ENCODE measurements at regions not wholly inside any gene's neighbourhood (a gene's known extent, or its start where the extent isn't known, plus 50 kb on each side); places are given as distances from the start of the nearest gene placed in this dataset.

- ChIA-PET POLR2A (ENCODE audit: partially characterized antibody) (no interaction called here), CTCF (ENCODE audit: partially characterized antibody) (interaction anchor here (1.3 kb wide), 1 partner anchor 124 kb away, joined by 3 read pairs; no protein-coding TSS in a partner anchor)
- H3K9me3 ChIP-seq (ENCODE audit: insufficient read depth in 2 of 2, low read depth in 1 of 2, low read length in 1 of 2), result no peaks in the 10 kb centered on the region
- WGBS, 2 experiments (ENCODE audit: extremely low coverage in 1 of 2, insufficient coverage in 1 of 2, insufficient read length in 1 of 2, insufficient replicate concordance in 2 of 2, low coverage in 1 of 2, low lambda C conversion rate in 2 of 2, missing lambda C conversion rate in 1 of 2), result 96% methylated on average over 3 of the region's 3 CpGs; no CpG with 5 or more reads in 1 of the 2 experiments
- H2BK120ac ChIP-seq (replicated peaks; ENCODE audit: low read depth, low read length), result no peak overlapping the region
- no peak overlapping the region for H3K9ac ChIP-seq (replicated peaks in 1 of 4; ENCODE audit: extremely low read depth in 1 of 4, low read depth in 3 of 4, low read length in 3 of 4)
- no peak overlapping the region for H2AK5ac ChIP-seq (ENCODE audit: low read depth, low read length)
- no peak overlapping the region for H4K5ac ChIP-seq (ENCODE audit: insufficient read length, low read depth, low read length)
- H3K14ac ChIP-seq (ENCODE audit: insufficient read length), result no peak overlapping the region
- H2BK5ac ChIP-seq (ENCODE audit: low read depth, low read length), result no peak overlapping the region
- H3K79me1 ChIP-seq (ENCODE audit: low read depth, low read length), result no peaks in the 10 kb centered on the region
- no peak overlapping the region for H4K8ac ChIP-seq (ENCODE audit: extremely low read depth, insufficient read depth, low read length)
- no peak overlapping the region for H3K27ac ChIP-seq (ENCODE audit: low read depth, low read length)
- no peak overlapping the region for H2BK12ac ChIP-seq (ENCODE audit: low read depth, low read length)
- no peak overlapping the region for H3K4me2 ChIP-seq (ENCODE audit: insufficient read depth in 1 of 2, low read depth in 2 of 2, low read length in 2 of 2)
- H3K18ac ChIP-seq (ENCODE audit: extremely low read depth, low read length), result no peak overlapping the region
- H3K27me3 ChIP-seq (replicated peaks in 1 of 4; ENCODE audit: control insufficient read depth in 3 of 4, extremely low read depth in 1 of 4, insufficient read depth in 3 of 4, low read length in 3 of 4), result no peaks in the 10 kb centered on the region
- no peak overlapping the region for H2BK15ac ChIP-seq (ENCODE audit: low read length)
- no peak overlapping the region for H3K4ac ChIP-seq (replicated peaks; ENCODE audit: insufficient read length, low read depth, low read length)
- DNase-seq (ENCODE audit: low read depth in 1 of 2, low spot score in 2 of 2) (no peak), FAIRE-seq (no peak)
- H4K20me1 ChIP-seq (replicated peaks in 1 of 2; ENCODE audit: control insufficient read depth in 1 of 2, insufficient read depth in 2 of 2, low read length in 2 of 2), result no peaks in the 10 kb centered on the region
- H3K79me2 ChIP-seq (ENCODE audit: control insufficient read depth in 1 of 2, insufficient read depth in 2 of 2, low read length in 2 of 2), result no peaks in the 10 kb centered on the region
- H2BK20ac ChIP-seq (ENCODE audit: low read length), result no peak overlapping the region
- H3K4me3 ChIP-seq (ENCODE audit: extremely low read depth in 1 of 4, insufficient read depth in 2 of 4, low read depth in 3 of 4, low read length in 4 of 4), result no peak overlapping the region
- H3K36me3 ChIP-seq (ENCODE audit: control insufficient read depth in 2 of 4, insufficient read depth in 4 of 4, low read length in 3 of 4), result no peaks in the 10 kb centered on the region
- no peaks in the 10 kb centered on the region for H3K23me2 ChIP-seq (ENCODE audit: low read depth, low read length)
- H3K56ac ChIP-seq (replicated peaks; ENCODE audit: insufficient read length, low read depth, low read length), result no peak overlapping the region
- no peak overlapping the region for H4K91ac ChIP-seq (replicated peaks; ENCODE audit: insufficient read length, low read length)
- no peak overlapping the region for H3K23ac ChIP-seq (ENCODE audit: insufficient read length)
- H3K4me1 ChIP-seq (replicated peaks in 1 of 4; ENCODE audit: control insufficient read depth in 3 of 4, insufficient read depth in 4 of 4, low read length in 3 of 4), result no peaks in the 10 kb centered on the region
- no peak overlapping the region for H2AFZ ChIP-seq (ENCODE audit: low read length)
- TF ChIP-seq JUND (IDR thresholded peaks at IDR 0.05; ENCODE audit: low read length), result no peak
- TF ChIP-seq BCL11A (IDR thresholded peaks at IDR 0.05; ENCODE audit: low read depth in 2 of 2, low read length in 2 of 2), result no peak
- TF ChIP-seq GABPA (IDR thresholded peaks at IDR 0.05; ENCODE audit: borderline replicate concordance, insufficient read depth, low read length), result no peak
- TF ChIP-seq CTBP2 (IDR thresholded peaks at IDR 0.05; ENCODE audit: borderline replicate concordance, insufficient read depth, insufficient read length, low read length), result no peak
Observed at GRCh38 chr9:20070336-20070735, 281.5 kb upstream of the SLC24A2 start.

Data from H1 (cell line).